CD4-positive, alpha-beta T cell treated with Interleukin-15 for 4 hours (primary cell): ENCODE measurements at regions not wholly inside any gene's neighbourhood (a gene's known extent, or its start where the extent isn't known, plus 50 kb on each side); places are given as distances from the start of the nearest gene placed in this dataset.

Experiments used
- DNase-seq: peaks from one replicate; pipeline ENCODE4 v3.0.0-alpha.2; 2020; ENCODE audit warnings: low spot score

DNA sequence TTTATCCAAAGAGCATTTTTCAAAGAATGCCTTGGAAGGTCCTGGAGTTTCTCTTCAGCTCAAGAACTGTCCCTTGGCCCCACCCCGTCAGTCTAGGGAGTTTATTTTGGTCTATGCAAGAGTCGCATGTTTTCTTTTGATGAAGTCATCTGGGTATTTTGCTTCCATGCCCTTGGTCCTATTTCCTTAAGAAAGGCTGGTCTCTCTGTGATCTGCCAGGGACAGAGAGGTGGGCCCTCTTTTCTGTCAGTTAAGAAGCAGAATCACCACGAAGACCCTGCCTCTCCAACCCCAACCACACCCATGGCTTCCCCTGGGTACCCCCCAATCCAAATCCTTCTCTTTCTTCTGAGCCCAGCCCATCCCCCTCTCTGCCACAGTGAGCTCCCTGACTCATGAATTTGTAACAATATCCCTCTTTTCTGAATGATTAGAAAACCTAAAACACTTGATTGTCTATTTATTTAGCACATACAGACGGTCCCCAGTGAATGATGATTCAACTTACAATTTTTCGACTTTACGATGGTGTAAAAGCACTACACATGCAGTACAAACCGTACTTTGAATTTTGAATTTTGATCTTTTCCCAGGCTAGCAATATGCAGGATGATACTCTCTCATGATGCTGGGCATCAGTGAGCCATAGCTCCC, 163.5 kb upstream of the ADRA1B start:
- no peak for DNase-seq

DNA sequence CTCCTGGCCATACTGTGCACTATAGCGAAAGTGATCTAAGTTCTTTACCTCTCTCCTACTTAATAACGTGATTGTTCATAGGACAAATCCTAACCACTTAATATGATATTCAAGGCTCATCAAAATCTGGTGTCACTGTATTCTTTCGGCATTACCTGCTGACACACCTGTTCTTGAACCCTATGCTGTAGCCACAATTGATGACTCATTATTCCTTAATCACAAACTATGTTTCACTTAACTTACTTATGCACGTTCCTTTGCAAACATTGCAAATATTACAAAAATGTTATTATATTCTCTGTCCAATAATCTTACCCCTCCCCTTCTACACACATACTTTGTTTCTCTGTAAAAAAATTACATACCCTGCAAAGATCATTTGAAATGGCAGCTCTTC, 158.1 kb upstream of the ADRA1B start:
- DNase-seq = no peak

DNA sequence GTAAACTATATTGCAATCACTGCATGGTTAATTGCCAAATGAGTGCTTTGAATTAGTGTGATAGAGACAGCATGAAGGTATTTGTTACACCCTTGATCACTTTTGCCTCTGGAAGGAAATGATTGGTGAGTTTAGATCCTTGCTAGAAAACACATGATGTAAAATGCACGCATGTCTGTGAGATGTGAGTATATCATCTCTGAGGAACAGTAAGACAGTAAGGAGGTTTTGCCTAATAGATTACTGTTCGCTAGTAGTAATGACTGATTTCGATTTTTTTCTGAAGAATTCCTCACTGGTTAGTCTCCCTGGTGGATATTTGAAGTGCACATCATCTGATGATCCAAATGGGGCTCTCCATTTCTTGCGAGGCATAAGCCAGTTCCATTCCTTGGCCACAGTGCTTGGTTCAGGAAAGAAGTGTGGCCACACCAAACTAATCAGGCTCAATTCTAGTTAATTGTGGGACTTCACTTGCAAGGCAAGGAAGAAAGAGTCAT, 156.4 kb upstream of the ADRA1B start:
- DNase-seq = no peak

DNA sequence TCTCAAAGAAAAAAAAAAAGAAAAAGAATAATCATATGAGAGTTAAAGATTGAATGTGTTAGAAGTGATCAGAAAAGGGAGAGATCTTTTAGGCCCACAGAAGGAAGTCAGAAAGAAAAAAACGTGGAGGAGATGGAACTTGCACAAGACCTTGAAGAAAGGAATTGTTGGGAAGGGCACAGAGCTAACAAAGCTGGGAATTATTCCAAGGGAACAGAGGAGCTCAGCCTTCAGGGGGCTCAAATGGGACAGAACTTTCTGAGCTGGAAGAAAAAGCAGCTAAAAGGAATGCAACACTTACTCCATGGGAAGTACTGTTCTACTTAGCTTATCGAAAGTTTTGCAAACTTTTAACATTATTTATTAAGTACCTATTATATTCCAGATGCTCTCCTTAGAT, 153.4 kb upstream of the ADRA1B start:
- DNase-seq = no peak

DNA sequence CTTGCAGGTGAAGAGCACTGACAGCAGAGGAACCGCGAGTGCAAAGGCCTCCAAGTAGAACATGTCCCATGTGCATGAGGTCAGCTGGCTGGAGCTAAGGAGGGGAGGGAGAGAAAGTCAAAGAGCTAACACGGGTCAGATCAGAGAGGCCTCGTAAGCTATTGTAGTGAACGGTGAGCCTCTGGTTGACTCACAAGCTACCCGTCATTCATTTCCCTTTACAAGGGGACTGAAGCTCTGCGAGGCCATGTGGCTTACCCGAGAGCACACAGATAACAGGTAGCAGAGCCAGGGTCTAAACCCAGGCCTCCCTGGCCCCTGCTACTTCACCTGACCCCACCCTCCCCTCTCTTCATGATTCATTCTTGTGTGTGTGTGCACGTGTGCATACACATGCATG, 152.7 kb upstream of the ADRA1B start:
- DNase-seq = no peak

DNA sequence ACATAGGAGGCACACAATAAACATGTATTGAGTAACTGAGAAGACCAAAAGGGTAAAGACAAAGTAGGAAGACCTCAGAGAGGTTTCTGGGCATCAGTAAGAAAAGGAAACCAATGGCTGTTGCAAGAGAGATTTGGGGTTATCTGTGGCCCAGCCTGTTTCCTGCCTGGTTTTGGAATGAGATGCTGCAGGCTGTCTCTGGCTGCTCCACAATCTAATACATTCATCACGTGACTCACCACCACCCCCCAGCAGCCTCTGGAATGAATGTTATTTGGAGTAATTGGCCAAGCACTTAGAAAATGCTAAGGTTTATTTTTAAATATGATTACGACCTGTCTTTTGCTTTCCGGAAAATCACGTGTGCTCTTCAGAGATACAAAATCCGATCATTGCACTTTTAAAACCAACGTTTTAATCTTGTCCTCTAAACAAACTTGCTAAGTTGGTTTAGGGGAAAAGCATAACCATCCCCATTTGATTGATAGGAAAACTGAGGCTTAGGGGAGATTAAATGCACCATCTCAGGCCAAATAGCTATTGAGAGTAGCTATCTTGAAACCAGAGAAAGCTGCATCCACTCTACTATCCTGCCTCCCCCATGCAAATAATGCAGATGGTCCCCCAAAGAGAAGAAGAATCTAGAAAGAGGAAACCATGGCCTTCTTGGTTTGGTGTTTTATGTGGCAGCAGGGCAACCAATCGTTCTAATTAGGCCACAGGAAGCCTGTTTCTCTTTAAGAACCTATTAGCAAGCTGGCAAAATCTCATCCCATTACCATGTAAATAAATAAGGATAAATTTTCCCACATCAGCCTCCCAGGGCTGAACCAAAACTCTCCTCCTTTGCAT, 151.8 kb upstream of the ADRA1B start:
- no peak for DNase-seq

DNA sequence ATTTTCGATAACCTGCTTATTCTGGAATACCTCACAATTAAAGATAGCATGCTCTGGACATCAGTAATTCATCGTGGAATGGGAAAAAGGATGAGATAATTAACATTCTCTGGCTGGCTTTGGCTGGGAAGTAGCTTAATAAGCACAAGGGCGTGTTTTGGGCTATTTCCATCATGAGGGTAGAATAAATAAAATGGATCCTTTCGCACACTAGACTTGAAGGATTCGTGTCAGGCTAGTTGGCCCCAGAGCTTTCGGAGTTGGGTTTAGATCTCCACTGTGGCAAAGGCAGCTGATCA, 151.2 kb upstream of the ADRA1B start:
- DNase-seq = no peak

DNA sequence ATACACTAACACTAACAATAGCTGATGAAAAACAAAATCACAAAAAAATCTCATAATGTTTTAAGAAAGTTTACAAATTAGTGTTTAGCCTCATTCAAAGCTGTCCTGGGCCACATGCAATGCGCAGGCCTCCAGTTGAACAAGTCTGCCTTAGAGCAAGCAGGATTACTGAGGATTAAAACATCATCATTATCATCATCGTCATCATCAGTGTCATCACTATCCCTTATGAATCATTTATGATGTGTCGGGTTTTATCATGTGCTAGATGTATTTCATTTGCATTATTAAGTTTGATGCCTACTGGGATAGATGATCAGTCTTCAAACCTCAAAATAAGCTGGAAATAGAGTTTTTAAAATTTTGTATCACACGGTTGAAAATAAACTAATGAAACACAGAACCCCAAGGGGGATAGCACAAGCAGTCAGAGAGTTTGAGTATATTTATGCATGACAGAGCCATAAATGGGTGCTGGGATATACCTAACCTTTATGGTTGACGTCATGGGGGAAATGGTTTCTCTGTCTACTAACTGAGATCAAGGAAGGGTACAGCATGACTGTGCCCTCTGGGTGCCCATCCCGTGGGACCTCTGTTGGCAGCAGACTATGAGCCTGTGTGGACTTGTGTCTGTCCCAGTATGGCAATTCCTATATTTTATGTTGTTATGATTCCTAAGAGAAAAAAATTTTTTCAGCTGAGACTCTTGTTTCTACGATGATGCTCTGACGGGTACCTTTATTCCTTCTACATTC, 150.3 kb upstream of the ADRA1B start:
- no peak for DNase-seq

DNA sequence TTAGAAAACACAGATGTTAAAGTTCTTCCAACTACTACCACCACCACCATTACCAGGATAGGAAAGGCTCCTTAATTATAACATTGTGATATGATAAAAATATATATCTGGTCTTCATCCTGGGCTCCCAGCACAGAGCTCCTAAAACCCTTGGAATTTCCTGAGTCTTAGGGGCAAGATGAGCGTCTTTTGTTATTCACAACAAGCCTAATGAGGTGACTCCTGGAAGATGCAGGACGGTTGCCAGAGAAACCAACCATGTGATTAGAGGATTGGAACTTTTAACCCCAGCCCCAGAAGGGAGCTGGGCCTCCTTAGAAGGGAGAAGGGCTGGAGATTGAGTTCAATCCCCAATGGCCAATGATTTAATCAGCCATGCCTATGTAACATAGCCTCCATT, 148.0 kb upstream of the ADRA1B start:
- no peak for DNase-seq

DNA sequence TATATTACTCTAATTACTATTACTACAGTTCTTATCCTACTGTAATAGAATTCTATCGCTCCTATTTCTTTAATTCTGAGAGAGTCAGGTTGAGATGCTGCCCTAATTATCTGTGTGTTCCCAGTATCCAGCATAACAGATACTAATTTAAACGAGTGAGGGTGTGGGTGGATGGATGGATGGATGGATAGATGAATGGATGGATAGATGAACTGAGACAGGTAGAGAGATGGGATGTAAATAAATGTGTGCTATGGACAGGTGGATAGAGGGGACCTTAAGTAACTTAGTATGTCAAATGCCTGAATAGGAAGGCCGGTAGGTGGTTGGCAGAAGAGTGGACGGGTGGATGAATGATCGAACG, 143.6 kb upstream of the ADRA1B start:
- DNase-seq = no peak

DNA sequence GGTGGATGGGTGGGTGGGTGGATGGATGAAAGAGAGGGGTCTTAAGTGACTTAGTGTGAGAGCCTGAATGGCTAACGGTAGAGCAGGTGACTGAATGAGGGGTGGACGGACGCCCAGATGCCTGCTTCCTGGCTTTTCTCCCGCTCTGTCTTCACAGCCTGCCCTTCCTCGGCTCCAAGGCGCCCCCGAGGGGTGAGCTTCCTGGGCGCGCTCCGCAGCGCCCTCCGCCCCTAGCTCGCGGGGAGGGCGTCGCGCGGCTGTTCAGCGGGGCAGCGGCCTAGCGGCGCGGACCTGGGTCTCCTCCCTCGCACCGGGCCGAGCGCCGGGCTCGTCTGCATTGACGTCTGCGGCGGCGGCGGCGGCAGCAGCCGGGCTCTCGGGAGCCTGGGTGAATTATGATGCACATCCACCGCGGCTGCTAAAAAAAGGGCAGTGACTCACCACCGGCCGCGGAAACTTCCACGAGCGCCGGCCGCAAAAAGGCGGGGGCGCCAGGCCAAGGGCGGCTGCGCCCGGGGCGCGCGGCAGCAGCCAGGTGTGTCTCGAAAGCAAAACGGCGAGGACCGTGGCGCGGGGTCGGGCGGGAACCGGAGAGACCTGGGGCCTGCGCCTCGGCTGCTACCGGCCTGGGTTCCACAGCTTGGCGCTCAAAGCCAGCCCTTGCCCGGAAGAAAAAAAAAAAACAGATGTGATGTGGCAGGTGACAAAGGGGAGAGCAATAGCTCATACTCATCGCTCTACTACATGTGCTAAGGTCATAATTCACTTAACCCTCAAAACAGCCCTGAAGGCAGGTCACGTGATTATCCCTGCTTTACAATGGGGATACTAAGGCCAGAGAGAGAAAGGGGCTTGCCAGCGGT, 143.0 kb upstream of the ADRA1B start:
- DNase-seq = peak; percentile 45

DNA sequence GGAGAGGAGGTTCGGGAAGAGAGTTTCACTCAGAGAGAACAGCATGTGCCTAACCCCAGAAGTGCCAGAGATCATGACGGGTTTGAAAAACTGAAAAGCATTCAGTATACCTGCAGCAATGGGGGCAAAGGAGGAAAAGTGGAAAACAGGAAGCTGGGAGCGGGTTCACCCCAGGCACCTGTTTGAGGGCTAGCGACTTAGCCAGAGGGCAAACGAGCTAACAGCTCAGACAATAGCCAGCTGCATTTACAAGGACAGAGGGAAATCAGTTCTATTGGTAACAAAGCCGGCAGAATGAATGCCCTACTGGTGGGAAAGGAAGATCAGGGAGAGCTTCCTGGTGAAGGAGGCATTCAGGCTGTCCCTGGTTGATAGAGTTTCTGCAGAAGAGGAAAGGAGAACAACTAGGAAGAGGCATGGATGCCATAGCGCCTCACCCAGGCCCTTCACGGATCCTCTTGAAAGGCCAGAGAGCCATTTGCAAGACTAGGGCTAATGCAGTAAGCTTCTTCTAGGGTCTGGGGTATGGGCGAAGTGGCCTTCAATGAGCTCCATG, 141.7 kb upstream of the ADRA1B start:
- DNase-seq = no peak

DNA sequence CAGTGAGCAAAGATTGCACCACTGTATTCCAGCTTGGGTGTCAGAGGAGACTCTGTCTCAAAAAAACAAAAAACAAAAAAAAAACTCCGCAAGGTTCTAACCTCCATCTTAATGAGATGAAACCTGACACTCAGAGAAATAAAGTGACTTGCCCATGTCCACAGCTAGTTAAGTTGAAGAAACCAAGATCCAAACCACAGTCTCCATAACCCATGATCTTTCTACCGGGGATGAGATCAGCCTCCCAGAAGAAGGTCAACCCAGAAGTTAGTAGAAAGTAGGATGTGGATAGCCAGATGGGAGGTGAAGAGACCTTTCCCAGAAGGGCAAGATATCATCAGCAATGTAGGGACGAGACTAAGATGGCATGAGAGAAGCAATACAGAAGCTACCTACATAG, 140.4 kb upstream of the ADRA1B start:
- no peak for DNase-seq

DNA sequence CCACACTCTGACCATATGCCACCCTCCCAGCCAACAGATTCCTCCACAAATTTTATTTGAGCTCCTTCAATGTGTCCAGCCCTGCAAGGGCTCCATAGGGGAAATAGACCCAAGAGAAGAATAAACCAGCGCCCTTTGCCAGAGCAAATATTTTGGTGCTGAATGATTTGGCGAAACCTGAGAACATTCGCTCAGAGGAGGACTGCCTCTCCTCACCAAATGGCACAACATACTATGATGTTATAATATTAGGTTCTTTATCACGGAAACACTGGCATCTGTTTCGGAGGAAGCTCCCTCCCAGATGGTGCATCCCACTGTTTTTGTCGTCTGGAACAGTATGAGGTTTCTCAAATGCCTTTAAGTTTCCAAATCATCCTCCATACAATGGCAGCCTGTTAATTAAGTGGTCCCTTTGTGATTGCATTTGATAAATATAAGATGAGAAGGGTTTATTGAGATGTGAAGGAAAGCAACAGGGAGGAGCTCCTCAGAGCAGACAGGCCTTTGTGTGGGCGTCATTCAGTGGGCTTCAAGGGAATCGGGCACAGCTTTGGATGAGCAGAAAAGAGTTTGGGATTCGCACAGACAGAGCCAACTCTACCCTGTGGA, 139.1 kb upstream of the ADRA1B start:
- no peak for DNase-seq

DNA sequence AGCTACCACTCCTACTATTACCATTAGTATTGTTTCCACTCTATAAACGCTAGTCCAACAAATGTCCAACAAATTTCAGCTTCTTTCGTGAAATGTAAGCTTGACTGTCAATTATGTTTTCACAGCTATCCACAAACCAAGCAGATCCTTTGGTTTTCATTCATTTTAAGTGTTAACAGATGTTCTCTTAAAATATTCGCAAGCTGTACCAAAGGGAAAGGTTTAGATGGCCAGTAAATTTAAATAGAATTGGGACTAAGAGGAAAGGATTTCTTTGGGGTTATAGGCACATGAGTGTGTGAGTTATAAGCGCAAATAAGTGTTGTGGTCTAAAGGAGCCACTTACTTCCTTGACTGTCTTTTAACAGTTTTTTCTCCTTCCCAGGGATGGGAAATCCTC, 136.8 kb upstream of the ADRA1B start:
- no peak for DNase-seq

DNA sequence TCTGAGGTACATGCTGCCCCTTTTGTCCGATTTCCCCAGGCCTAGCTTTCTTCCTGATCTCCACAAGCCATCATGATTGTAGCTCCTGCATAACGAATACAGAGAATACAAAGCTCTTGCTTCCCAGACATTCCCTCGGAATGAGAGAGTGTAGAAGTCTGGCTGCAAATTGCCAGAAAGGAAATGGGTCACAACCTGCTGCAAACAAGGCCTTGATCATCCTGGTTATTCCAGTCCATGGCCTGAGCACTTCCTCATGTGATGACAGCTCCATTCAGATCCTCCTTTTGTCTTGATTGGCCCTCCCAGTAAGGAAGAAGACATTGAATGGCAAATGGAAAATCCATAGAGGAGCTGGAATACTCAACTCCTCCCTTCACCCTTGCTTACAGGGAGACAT, 136.0 kb upstream of the ADRA1B start:
- no peak for DNase-seq

DNA sequence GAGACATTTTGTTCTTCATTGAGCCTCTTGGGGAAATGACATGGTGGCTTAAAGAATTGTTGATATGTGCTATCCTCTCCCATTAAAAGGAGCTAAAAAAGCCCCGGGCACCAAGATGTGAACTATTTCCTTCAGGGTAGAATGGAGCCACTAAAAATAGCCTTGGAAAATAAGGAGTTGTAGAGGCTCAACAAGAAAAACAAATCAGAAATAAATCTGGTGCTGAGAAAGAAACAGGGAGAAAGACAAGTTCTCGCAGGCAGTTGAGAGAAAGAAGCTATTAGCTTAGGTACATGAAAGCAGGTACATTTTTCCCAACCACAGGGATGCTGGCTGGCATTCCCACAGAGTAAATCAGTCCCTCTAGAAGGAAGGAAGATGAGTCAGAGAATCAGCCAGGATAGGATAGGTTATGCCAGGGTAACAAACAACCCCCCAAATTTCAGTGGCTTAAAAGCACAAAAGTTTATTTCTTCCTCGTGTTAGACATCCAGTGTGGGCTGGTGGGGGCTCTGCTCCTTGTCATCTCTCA, 134.6 kb upstream of the ADRA1B start:
- DNase-seq = no peak

DNA sequence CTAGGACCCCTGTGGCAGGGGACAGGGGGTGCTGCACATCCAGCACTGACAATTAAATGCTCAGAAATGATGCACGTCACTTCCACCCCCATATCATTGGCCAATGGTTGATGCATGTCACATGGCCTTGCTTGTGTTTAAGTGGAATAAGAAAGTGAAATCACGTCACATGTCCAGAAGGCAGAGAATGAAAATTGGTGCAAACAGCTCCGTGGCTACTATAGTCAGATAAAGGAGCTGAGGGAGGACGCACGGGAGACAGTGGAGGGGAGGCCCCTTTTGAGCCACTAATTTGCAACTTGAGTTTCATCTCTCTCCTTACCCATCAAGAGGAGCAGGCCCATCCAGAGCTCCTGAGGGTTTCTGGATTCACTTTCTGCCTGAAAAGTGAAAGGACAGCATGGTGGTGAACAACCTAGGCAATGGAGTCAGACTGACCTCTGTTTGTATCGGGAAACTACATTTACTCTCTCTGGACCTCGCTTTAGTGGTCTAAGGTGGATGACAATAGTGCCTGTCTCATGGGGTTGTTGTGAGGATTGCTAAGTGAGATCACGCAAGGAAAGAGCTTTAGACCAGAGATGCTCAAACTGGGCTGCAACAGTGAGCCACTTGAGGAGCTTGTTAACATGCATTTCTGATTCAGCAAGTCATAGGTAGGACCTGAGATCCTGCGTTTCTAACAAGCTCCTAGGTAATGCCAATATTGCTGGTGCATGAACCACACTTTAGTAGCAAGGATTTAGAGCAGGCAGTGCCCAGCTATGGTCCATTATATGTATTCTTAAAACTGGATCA, 133.9 kb upstream of the ADRA1B start:
- no peak for DNase-seq

DNA sequence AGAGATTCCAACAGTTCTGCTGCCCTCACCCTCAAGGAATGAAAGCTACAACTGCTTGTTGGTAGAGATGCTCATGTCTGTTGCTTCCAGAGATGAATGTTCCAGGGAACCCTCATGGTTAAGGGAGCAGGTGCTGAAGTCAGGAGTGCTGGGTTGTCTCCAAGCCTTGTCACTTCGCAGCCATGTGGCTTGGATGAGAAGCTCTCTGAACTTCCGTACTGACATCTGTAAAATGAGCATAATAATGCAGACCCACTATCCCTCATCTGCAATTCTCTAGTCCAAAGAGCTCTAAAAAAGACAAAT, 133.3 kb upstream of the ADRA1B start:
- DNase-seq = no peak

DNA sequence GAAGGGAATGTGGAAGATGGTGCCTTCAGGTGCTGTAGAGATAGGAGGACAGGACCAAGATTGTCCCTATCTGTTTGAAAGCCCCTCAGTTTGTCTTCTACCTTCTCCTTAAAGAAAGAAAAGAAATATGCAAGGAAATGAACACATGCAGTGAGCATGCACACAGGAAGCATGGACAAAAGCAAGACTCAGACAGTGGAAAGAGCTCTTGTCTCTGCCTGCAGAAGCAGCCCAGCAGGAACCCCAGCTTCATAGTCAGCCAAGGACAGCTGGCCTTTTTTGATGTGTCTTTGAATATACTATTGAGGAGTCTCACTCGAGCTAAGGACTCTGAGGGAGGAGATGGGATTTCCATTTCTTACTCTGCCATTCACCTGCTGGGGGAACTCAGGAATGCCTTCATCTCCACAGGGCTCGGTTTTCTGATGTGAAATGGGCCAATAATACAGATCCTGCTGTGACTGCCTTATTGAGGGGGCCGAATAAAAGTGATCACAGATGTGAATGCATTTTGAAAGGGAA, 132.5 kb upstream of the ADRA1B start:
- DNase-seq = no peak
